Testis (tissue), 2 donors: ENCODE measurements at regions not wholly inside any gene's neighbourhood (a gene's known extent, or its start where the extent isn't known, plus 50 kb on each side); places are given as distances from the start of the nearest gene placed in this dataset.

ENCODE experiments used
- DNase-seq: peaks from one replicate; pipeline ENCODE4 v3.0.0-alpha.2; 2019
- H3K27ac ChIP-seq, 2 donors: fragments of 200-600 bp; sonication (generic); one replicate each; pipeline ENCODE4 v1.5.1; 2019
- H3K27me3 ChIP-seq: fragments of 200-600 bp; sonication (generic); one replicate; pipeline ENCODE4 v1.5.1; 2019
- H3K36me3 ChIP-seq: fragments of 200-600 bp; sonication (generic); one replicate; pipeline ENCODE4 v1.5.1; 2017; ENCODE audit warnings: low read depth; ENCODE audit errors: missing control alignments
- H3K4me1 ChIP-seq: fragments of 200-600 bp; sonication (generic); one replicate; pipeline ENCODE4 v1.5.1; 2019
- H3K4me3 ChIP-seq, 2 donors: fragments of 200-600 bp; sonication (generic); one replicate each; pipeline ENCODE4 v1.5.1; 2017 to 2019
- H3K9me3 ChIP-seq: fragments of 200-600 bp; sonication (generic); one replicate; pipeline ENCODE4 v1.5.1; 2017
- CTCF ChIP-seq, 3 experiments: fragments of 450-650 bp in 2 of 3; fragments of 200-600 bp in 1 of 3; sonication (generic) in 1 of 3; IDR thresholded peaks; one replicate each; pipeline ENCODE4 v1.5.1; 2016 to 2019; ENCODE audit warnings: antibody characterized with exemption in 3 of 3, mild to moderate bottlenecking in 2 of 3, moderate library complexity in 1 of 3
- POLR2A ChIP-seq: fragments of 450-650 bp; IDR thresholded peaks from one replicate; pipeline ENCODE4 v1.6.1; 2017; ENCODE audit warnings: antibody characterized with exemption, mild to moderate bottlenecking, moderate library complexity
- WGBS, 2 donors: methylation state at CpG; one replicate each; pipeline ENCODE4 v1.1.5; 2018; 5-methylcytosine and 5-hydroxymethylcytosine counted together
- intact Hi-C: fragments of 100-400 bp; cut with DNase I; formaldehyde crosslinking; loops from one replicate; pipeline ENCODE4 v1.15.1; 2023; ENCODE audit warnings: low total_unique reads

DNA sequence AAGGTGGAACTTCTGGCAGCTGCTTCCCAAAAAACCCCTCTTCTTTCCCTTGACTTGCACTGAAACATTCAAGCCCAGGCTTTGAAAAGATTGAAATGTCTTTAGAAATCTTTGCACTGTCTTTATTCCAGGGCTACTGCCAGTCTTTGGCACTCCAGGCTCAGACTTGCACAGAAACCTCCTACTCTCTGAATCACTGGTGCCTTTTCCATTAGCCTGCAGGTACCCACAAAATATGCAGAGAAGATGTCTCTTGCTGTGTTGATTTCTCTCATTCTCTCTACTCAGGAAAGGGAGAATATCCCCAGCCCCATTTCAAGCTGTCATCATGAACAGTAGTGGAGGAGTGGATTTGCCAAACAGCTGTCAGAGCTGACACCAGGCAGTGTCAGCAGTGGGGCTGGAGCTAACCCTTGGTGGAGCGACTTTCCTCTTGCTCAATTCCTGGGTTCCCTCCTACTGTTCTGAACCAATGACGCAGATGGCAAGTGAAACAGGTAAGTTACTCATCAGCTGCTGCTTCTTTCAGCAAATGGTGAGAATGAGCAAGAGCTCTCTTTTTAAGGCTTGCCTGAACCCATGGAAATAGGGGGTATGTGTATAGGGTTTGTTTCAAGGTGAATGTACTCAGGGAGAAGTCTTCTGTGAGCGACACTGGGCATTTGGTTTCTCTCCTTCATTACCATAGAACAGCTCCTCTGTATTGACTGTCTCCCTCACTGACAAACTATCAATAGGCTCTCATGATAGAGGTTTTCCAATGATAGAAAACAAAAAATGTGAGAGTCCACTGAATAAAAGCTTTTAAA is 362.4 kb downstream of the ADRA2A start:
- H3K27me3 ChIP-seq, result no peaks in the 10 kb centered on the region
- 92 to 96% methylated on average over 3 of the region's 3 CpGs for WGBS, 2 donors
- H3K36me3 ChIP-seq, result no peaks in the 10 kb centered on the region
- H3K4me1 ChIP-seq, result no peaks in the 10 kb centered on the region
- H3K9me3 ChIP-seq, result no peaks in the 10 kb centered on the region
- no peak overlapping the region for H3K27ac ChIP-seq
- no peak overlapping the region for H3K4me3 ChIP-seq
- intact Hi-C loops, result no loop called here
- TF ChIP-seq CTCF (IDR thresholded peaks at IDR 0.05) (no peak), POLR2A (no peak)
- no peak for DNase-seq

- Histone ChIP-seq H3K36me3 (no peaks in the 10 kb centered on the region), H3K27me3 (no peaks in the 10 kb centered on the region), H3K4me3 (no peak overlapping the region), H3K4me1 (no peaks in the 10 kb centered on the region), H3K9me3 (no peaks in the 10 kb centered on the region), H3K27ac (no peak overlapping the region)
- intact Hi-C loops, result no loop called here
- WGBS, 2 donors, result 71 to 78% methylated on average over 5 of the region's 5 CpGs
- DNase-seq, result no peak
- no peak for TF ChIP-seq CTCF (IDR thresholded peaks at IDR 0.05)
- no peak for TF ChIP-seq POLR2A
Observed at GRCh38 chr10:111440501-111440900, 363.7 kb downstream of the ADRA2A start.

DNA sequence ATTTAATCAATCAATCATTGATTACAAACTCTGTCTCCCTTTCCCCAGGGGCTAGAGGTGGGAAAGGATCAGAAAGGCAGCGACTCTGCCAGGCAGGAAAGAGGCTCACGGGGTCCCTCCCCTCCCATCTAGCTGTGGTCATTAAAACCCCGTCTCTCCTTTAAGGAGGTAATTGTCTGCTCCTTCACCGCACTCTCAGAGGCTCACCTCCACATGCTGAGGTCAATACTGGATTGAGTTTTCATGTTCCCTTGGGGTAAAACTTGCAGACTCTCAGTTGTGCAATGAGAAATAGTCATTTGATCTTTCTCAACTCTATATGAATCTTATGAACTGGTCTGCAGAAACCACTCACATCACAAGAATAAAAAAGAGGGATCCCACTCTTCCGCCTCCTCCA is 368.8 kb downstream of the ADRA2A start:
- Histone ChIP-seq H3K9me3 (no peaks in the 10 kb centered on the region), H3K4me1 (no peaks in the 10 kb centered on the region), H3K27me3 (no peaks in the 10 kb centered on the region), H3K36me3 (no peaks in the 10 kb centered on the region), H3K27ac (no peak overlapping the region), H3K4me3 (no peak overlapping the region)
- no peak for DNase-seq
- no peak for TF ChIP-seq CTCF (IDR thresholded peaks at IDR 0.05)
- TF ChIP-seq POLR2A, result no peak
- WGBS, 2 donors, result 42 to 57% methylated on average over 5 of the region's 5 CpGs
- intact Hi-C loops, result no loop called here

GRCh38 chr10:111446966-111447365 is 370.1 kb downstream of the ADRA2A start:
- no peaks in the 10 kb centered on the region for H3K36me3 ChIP-seq
- H3K4me3 ChIP-seq, result no peak overlapping the region
- no peak for DNase-seq
- no peak overlapping the region for H3K27ac ChIP-seq
- intact Hi-C loops, result no loop called here
- H3K27me3 ChIP-seq, result no peaks in the 10 kb centered on the region
- no peaks in the 10 kb centered on the region for H3K9me3 ChIP-seq
- TF ChIP-seq CTCF (IDR thresholded peaks at IDR 0.05), result no peak
- no peaks in the 10 kb centered on the region for H3K4me1 ChIP-seq

DNA sequence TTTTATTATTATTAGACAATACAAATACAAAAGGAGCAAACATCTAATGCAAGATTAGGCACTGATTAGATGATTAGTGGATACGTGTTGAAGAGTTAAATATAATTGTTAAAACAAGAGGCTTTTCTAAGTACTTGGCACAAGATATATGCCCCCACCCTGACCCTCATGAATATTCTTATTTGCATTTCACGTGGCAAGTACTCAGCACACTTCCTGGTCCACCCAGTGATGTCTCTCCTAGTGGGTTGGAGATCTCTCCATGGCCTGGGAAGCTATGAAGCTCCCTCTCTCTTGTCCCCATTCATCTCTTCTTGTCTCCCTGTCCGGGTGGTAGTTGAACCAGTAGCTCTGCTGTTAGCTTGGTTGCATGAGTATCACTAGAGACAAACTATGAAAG is 375.3 kb downstream of the ADRA2A start:
- TF ChIP-seq POLR2A (no peak), CTCF (IDR thresholded peaks at IDR 0.05) (no peak)
- Histone ChIP-seq H3K36me3 (no peaks in the 10 kb centered on the region), H3K27me3 (no peaks in the 10 kb centered on the region), H3K4me3 (no peak overlapping the region), H3K27ac (no peak overlapping the region), H3K9me3 (no peaks in the 10 kb centered on the region), H3K4me1 (no peaks in the 10 kb centered on the region)
- no peak for DNase-seq
- 75 to 85% methylated on average over 3 of the region's 3 CpGs for WGBS, 2 donors
- intact Hi-C loops, result no loop called here
